NT2/D1 (cell line): ENCODE measurements at regions not wholly inside any gene's neighbourhood (a gene's known extent, or its start where the extent isn't known, plus 50 kb on each side); places are given as distances from the start of the nearest gene placed in this dataset.

ENCODE experiments used
- SUZ12 ChIP-seq: IDR thresholded peaks from 2 replicates; pipeline ENCODE4 v1.6.1; 2011; ENCODE audit not compliant: insufficient read length, insufficient read depth; ENCODE audit errors: extremely low read depth
- YY1 ChIP-seq: IDR thresholded peaks from 2 replicates; pipeline ENCODE4 v1.6.1; 2011; ENCODE audit not compliant: insufficient read length, insufficient read depth
- ZNF274 ChIP-seq: IDR thresholded peaks from 2 replicates; pipeline ENCODE4 v1.6.1; 2011; ENCODE audit warnings: mild to moderate bottlenecking, low read depth, low read length

DNA sequence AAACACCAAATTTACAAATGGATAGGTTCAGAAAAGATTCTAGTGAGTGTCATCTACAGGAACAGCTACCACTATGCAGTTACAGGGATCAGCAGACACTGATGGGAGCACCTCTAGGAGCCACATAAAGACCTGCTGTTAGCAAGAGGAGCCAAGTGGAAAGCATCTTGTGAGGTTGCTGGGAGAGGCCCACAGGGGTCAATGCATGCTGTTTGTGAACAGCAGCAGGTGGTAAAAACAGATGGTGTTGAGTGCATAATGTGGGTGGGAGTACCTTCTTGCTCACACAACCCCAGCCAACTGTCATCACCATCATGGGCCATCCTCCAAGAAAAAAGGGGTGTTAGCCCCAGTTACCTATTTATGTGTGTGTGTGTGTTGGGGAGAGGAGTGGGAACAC is 215.2 kb upstream of the SSTR1 start:
- TF ChIP-seq SUZ12 (no peak), YY1 (no peak), ZNF274 (no peak)
